ENCODE measurements at regions not wholly inside any gene's neighbourhood (a gene's known extent, or its start where the extent isn't known, plus 50 kb on each side); places are given as distances from the start of the nearest gene placed in this dataset.

GRCh38 chr17:77769762-77770161 is 188.7 kb upstream of the TNRC6C start:
- no peak overlapping the region for H3K27ac ChIP-seq

GRCh38 chr17:77770331-77771105 is 188.0 kb upstream of the TNRC6C start:
- no peaks in the 10 kb centered on the region for H3K9me3 ChIP-seq
- H3K4me1 ChIP-seq (ENCODE audit: insufficient read depth) = no peaks in the 10 kb centered on the region
- no peak overlapping the region for H3K27ac ChIP-seq
- H3K4me3 ChIP-seq = no peak overlapping the region
- H3K36me3 ChIP-seq = no peaks in the 10 kb centered on the region
- TF ChIP-seq EP300 (IDR thresholded peaks at IDR 0.05) (no peak), CTCF (IDR thresholded peaks at IDR 0.05) (no peak), POLR2A (IDR thresholded peaks at IDR 0.05) (no peak)
- H3K27me3 ChIP-seq = no peaks in the 10 kb centered on the region
- WGBS, 3 donors = 74 to 79% (median 75%) methylated on average over 16 to 17 of the region's 17 CpGs
- DNase-seq = no peak
- intact Hi-C loops (cut with DNase I) = no loop called here

More at GRCh38 chr17:77769762-77770161, 188.7 kb upstream of the TNRC6C start:
- H3K27me3 ChIP-seq = no peaks in the 10 kb centered on the region
- H3K36me3 ChIP-seq = no peaks in the 10 kb centered on the region
- H3K4me1 ChIP-seq (ENCODE audit: insufficient read depth) = no peaks in the 10 kb centered on the region
- WGBS, 3 donors = 73 to 86% (median 79%) methylated on average over 11 of the region's 11 CpGs
- TF ChIP-seq CTCF (IDR thresholded peaks at IDR 0.05) = no peak
- TF ChIP-seq POLR2A (IDR thresholded peaks at IDR 0.05) = no peak
- no peak for TF ChIP-seq EP300 (IDR thresholded peaks at IDR 0.05)
- intact Hi-C loops (cut with DNase I) = no loop called here
- no peak overlapping the region for H3K4me3 ChIP-seq
- DNase-seq = no peak
- no peaks in the 10 kb centered on the region for H3K9me3 ChIP-seq

- H3K27me3 ChIP-seq = no peaks in the 10 kb centered on the region
- H3K9me3 ChIP-seq = no peaks in the 10 kb centered on the region
- H3K4me1 ChIP-seq (ENCODE audit: insufficient read depth) = no peaks in the 10 kb centered on the region
- no peaks in the 10 kb centered on the region for H3K36me3 ChIP-seq
- 82 to 90% (median 88%) methylated on average over 13 to 14 of the region's 14 CpGs for WGBS, 3 donors
- no peak overlapping the region for H3K4me3 ChIP-seq
- no peak for TF ChIP-seq CTCF (IDR thresholded peaks at IDR 0.05)
- TF ChIP-seq POLR2A (IDR thresholded peaks at IDR 0.05) = no peak
- no peak for TF ChIP-seq EP300 (IDR thresholded peaks at IDR 0.05)
- H3K27ac ChIP-seq = no peak overlapping the region
- DNase-seq = no peak
- intact Hi-C loops (cut with DNase I) = no loop called here
Observed at GRCh38 chr17:77771145-77771544, 187.4 kb upstream of the TNRC6C start.

GRCh38 chr17:77771587-77771986 is 186.9 kb upstream of the TNRC6C start:
- Histone ChIP-seq H3K9me3 (no peaks in the 10 kb centered on the region), H3K27ac (no peak overlapping the region), H3K36me3 (no peaks in the 10 kb centered on the region), H3K4me3 (no peak overlapping the region), H3K4me1 (ENCODE audit: insufficient read depth) (no peaks in the 10 kb centered on the region), H3K27me3 (no peaks in the 10 kb centered on the region)
- TF ChIP-seq EP300 (IDR thresholded peaks at IDR 0.05) (no peak), CTCF (IDR thresholded peaks at IDR 0.05) (no peak), POLR2A (IDR thresholded peaks at IDR 0.05) (no peak)
- DNase-seq = no peak
- intact Hi-C loops (cut with DNase I) = no loop called here
- 62 to 84% (median 78%) methylated on average over 5 to 9 of the region's 9 CpGs for WGBS, 3 donors
